ENCODE measurements at regions not wholly inside any gene's neighbourhood (a gene's known extent, or its start where the extent isn't known, plus 50 kb on each side); places are given as distances from the start of the nearest gene placed in this dataset.

- H3K9me3 ChIP-seq (replicated peaks in 1 of 2; ENCODE audit: control insufficient read depth in 1 of 2, insufficient read depth in 1 of 2, low read length in 2 of 2), result no peaks in the 10 kb centered on the region
- no peaks in the 10 kb centered on the region for H3K79me2 ChIP-seq (ENCODE audit: insufficient read depth, low read length)
- no peak for TF ChIP-seq CTCF (IDR thresholded peaks at IDR 0.05)
- no peaks in the 10 kb centered on the region for H3K27me3 ChIP-seq (ENCODE audit: control insufficient read depth in 2 of 2, insufficient read depth in 2 of 2, low read length in 2 of 2)
- no peaks in the 10 kb centered on the region for H4K20me1 ChIP-seq (ENCODE audit: insufficient read depth, low read length)
- no peak overlapping the region for H3K4me2 ChIP-seq (replicated peaks; ENCODE audit: extremely low read depth, low read length, poor library complexity, severe bottlenecking)
- no peaks in the 10 kb centered on the region for H3K36me3 ChIP-seq (replicated peaks in 1 of 2; ENCODE audit: control insufficient read depth in 1 of 2, insufficient read depth in 2 of 2, low read length in 2 of 2)
- H3K4me3 ChIP-seq (replicated peaks in 1 of 3; ENCODE audit: low read depth in 2 of 3, low read length in 3 of 3), result no peak overlapping the region
- intact Hi-C loops (cut with micrococcal nuclease), result no loop called here
- WGBS (ENCODE audit: insufficient coverage), result no CpG with 5 or more reads among the region's 3 CpGs
- no peak for DNase-seq
- H3K27me3 Mint-ChIP-seq (ENCODE audit: low read depth in 3 of 3), result peaks cover 0 to 2% (median 0%) of the 10 kb centered on the region in 3 donors
- H3K9me3 Mint-ChIP-seq, result peaks cover 0 to 9% (median 0%) of the 10 kb centered on the region in 7 donors
- no peak overlapping the region for H3K4me3 Mint-ChIP-seq
- H3K27ac ChIP-seq (ENCODE audit: low read depth in 1 of 2, low read length in 2 of 2), result no peak overlapping the region
- no peaks in the 10 kb centered on the region for H3K4me1 ChIP-seq (ENCODE audit: control insufficient read depth in 1 of 2, insufficient read depth in 2 of 2, low read length in 2 of 2)
- H3K36me3 Mint-ChIP-seq, result no peaks in the 10 kb centered on the region
- no peak overlapping the region for H2AFZ ChIP-seq (ENCODE audit: insufficient read depth, low read depth, low read length, poor library complexity, severe bottlenecking)
- no peak overlapping the region for H3K9ac ChIP-seq (ENCODE audit: insufficient read depth, low read length, poor library complexity, severe bottlenecking)
- H3K4me1 Mint-ChIP-seq, result no peaks in the 10 kb centered on the region
- H3K27ac Mint-ChIP-seq, result no peak overlapping the region
Observed at GRCh38 chr7:80324032-80324431, 187.8 kb downstream of the GNAT3 start.

GRCh38 chr7:80319461-80319860 is 184.8 kb downstream of the GNAI1 start:
- H3K27me3 Mint-ChIP-seq (ENCODE audit: low read depth in 3 of 3), result peaks cover 1 to 2% (median 2%) of the 10 kb centered on the region in 3 donors
- DNase-seq, result no peak
- intact Hi-C loops (cut with micrococcal nuclease), result no loop called here

More at GRCh38 chr7:80319461-80319860, 184.8 kb downstream of the GNAI1 start:
- no peaks in the 10 kb centered on the region for H4K20me1 ChIP-seq (ENCODE audit: insufficient read depth, low read length)
- no peak overlapping the region for H3K4me2 ChIP-seq (replicated peaks; ENCODE audit: extremely low read depth, low read length, poor library complexity, severe bottlenecking)
- no peaks in the 10 kb centered on the region for H3K4me1 ChIP-seq (ENCODE audit: control insufficient read depth in 1 of 2, insufficient read depth in 2 of 2, low read length in 2 of 2)
- no peak overlapping the region for H3K4me3 ChIP-seq (replicated peaks in 1 of 3; ENCODE audit: low read depth in 2 of 3, low read length in 3 of 3)
- Mint-ChIP-seq H3K9me3 (peaks cover 0 to 4% (median 0%) of the 10 kb centered on the region in 7 donors), H3K4me1 (no peaks in the 10 kb centered on the region), H3K27ac (no peak overlapping the region), H3K4me3 (no peak overlapping the region), H3K36me3 (no peaks in the 10 kb centered on the region)
- H3K79me2 ChIP-seq (ENCODE audit: insufficient read depth, low read length), result no peaks in the 10 kb centered on the region
- no peak for TF ChIP-seq CTCF (IDR thresholded peaks at IDR 0.05)
- H3K27me3 ChIP-seq (ENCODE audit: control insufficient read depth in 2 of 2, insufficient read depth in 2 of 2, low read length in 2 of 2), result no peaks in the 10 kb centered on the region
- WGBS (ENCODE audit: insufficient coverage), result no CpG with 5 or more reads among the region's 2 CpGs
- no peaks in the 10 kb centered on the region for H3K9me3 ChIP-seq (replicated peaks in 1 of 2; ENCODE audit: control insufficient read depth in 1 of 2, insufficient read depth in 1 of 2, low read length in 2 of 2)
- no peak overlapping the region for H2AFZ ChIP-seq (ENCODE audit: insufficient read depth, low read depth, low read length, poor library complexity, severe bottlenecking)
- no peak overlapping the region for H3K9ac ChIP-seq (ENCODE audit: insufficient read depth, low read length, poor library complexity, severe bottlenecking)
- H3K27ac ChIP-seq (ENCODE audit: low read depth in 1 of 2, low read length in 2 of 2), result no peak overlapping the region
- no peaks in the 10 kb centered on the region for H3K36me3 ChIP-seq (replicated peaks in 1 of 2; ENCODE audit: control insufficient read depth in 1 of 2, insufficient read depth in 2 of 2, low read length in 2 of 2)
